WTC11 (cell line): ENCODE measurements at regions not wholly inside any gene's neighbourhood (a gene's known extent, or its start where the extent isn't known, plus 50 kb on each side); places are given as distances from the start of the nearest gene placed in this dataset.

ENCODE experiments used
- ATAC-seq: fragments of 200-7000 bp; cut with Tn5 transposase; 2 replicates; pipeline ENCODE4 v1.10.0; 2021; ENCODE audit warnings: mild to moderate bottlenecking, moderate library complexity
- CTCF ChIA-PET: fragments of 300-600 bp; sonication (Branson Sonifier 250); formaldehyde crosslinking; loops from one replicate; lab custom pipeline; 2021; ENCODE audit warnings: antibody characterized with exemption; lab: Charles Lee
- POLR2A ChIA-PET: fragments of 350-600 bp; sonication (Branson Sonifier 250); formaldehyde crosslinking; loops from one replicate; lab custom pipeline; 2021; ENCODE audit warnings: antibody characterized with exemption; lab: Charles Lee
- DNase-seq: peaks from one replicate; pipeline ENCODE4 v3.0.0; 2021; ENCODE audit warnings: low spot score
- H3K27ac Mint-ChIP-seq: 2 replicates; pipeline ENCODE4 v1.8.0; 2021; ENCODE audit warnings: mixed read lengths
- H3K27me3 Mint-ChIP-seq: 2 replicates; pipeline ENCODE4 v1.8.0; 2021; ENCODE audit warnings: low read depth, mild to moderate bottlenecking, moderate library complexity, mixed read lengths
- H3K36me3 Mint-ChIP-seq: 2 replicates; pipeline ENCODE4 v1.8.0; 2021; ENCODE audit warnings: mixed read lengths
- H3K4me1 Mint-ChIP-seq: 2 replicates; pipeline ENCODE4 v1.8.0; 2022; ENCODE audit warnings: mixed read lengths
- H3K4me3 Mint-ChIP-seq: 2 replicates; pipeline ENCODE4 v1.8.0; 2021; ENCODE audit warnings: mild to moderate bottlenecking, moderate library complexity, mixed read lengths
- H3K9me3 Mint-ChIP-seq: 2 replicates; pipeline ENCODE4 v1.8.0; 2021; ENCODE audit warnings: mixed read lengths
- ATF2 ChIP-seq: sonication (generic); formaldehyde crosslinking; IDR thresholded peaks from 2 replicates; pipeline ENCODE4 v1.8.1; 2022; ENCODE audit warnings: low read depth, missing genetic modification reagents, borderline replicate concordance
- CBFB ChIP-seq: sonication (generic); formaldehyde crosslinking; IDR thresholded peaks from 2 replicates; pipeline ENCODE4 v1.8.1; 2022; ENCODE audit warnings: mild to moderate bottlenecking, low read depth, missing genetic modification reagents
- ELF4 ChIP-seq: sonication (generic); formaldehyde crosslinking; IDR thresholded peaks from 2 replicates; pipeline ENCODE4 v1.8.1; 2022; ENCODE audit warnings: low read depth, mild to moderate bottlenecking, moderate library complexity, missing genetic modification reagents
- ESRRA ChIP-seq: sonication (generic); formaldehyde crosslinking; IDR thresholded peaks from 2 replicates; pipeline ENCODE4 v1.8.1; 2022; ENCODE audit warnings: mild to moderate bottlenecking, missing genetic modification reagents, borderline replicate concordance
- FOXJ3 ChIP-seq: sonication (generic); formaldehyde crosslinking; IDR thresholded peaks from 2 replicates; pipeline ENCODE4 v1.9.0; 2021; ENCODE audit warnings: missing genetic modification reagents, mild to moderate bottlenecking, borderline replicate concordance
- KAT7 ChIP-seq: sonication (generic); formaldehyde crosslinking; IDR thresholded peaks from 2 replicates; pipeline ENCODE4 v1.8.1; 2023; ENCODE audit warnings: missing genetic modification reagents, mild to moderate bottlenecking, borderline replicate concordance
- NFATC4 ChIP-seq: fragments of 250-450 bp; sonication (Bioruptor Pico); IDR thresholded peaks from 2 replicates; pipeline ENCODE4 v1.9.0; 2021; ENCODE audit warnings: mild to moderate bottlenecking
- SMAD4 ChIP-seq: sonication (generic); formaldehyde crosslinking; IDR thresholded peaks from 2 replicates; pipeline ENCODE4 v1.8.0; 2022; ENCODE audit warnings: mild to moderate bottlenecking, missing genetic modification reagents
- ZNF396 ChIP-seq: fragments of 250-450 bp; sonication (Bioruptor Pico); IDR thresholded peaks from 2 replicates; pipeline ENCODE4 v1.8.0; 2021; ENCODE audit warnings: mild to moderate bottlenecking, moderate library complexity, borderline replicate concordance
- ZNF416 ChIP-seq: fragments of 250-450 bp; sonication (Bioruptor Pico); IDR thresholded peaks from 2 replicates; pipeline ENCODE4 v1.9.0; 2021; ENCODE audit warnings: mild to moderate bottlenecking, inconsistent platforms
- ZNF671 ChIP-seq: fragments of 250-450 bp; sonication (Bioruptor Pico); IDR thresholded peaks from 2 replicates; pipeline ENCODE4 v1.8.0; 2021; ENCODE audit warnings: mild to moderate bottlenecking
- TF ChIP-seq, protein P1 (sequence below): fragments of 250-450 bp; sonication (Bioruptor Pico); IDR thresholded peaks from 2 replicates; pipeline ENCODE4 v1.9.0; 2021; ENCODE audit warnings: moderate library complexity, mild to moderate bottlenecking, inconsistent platforms, borderline replicate concordance
- TF ChIP-seq, protein P2 (sequence below): sonication (generic); formaldehyde crosslinking; IDR thresholded peaks from 2 replicates; pipeline ENCODE4 v1.8.1; 2023; ENCODE audit warnings: mild to moderate bottlenecking, moderate library complexity, missing genetic modification reagents
- TF ChIP-seq, protein P3 (sequence below): sonication (generic); formaldehyde crosslinking; IDR thresholded peaks from 2 replicates; pipeline ENCODE4 v1.8.1; 2022; ENCODE audit warnings: missing genetic modification reagents, borderline replicate concordance

- no peaks in the 10 kb centered on the region for H3K27me3 Mint-ChIP-seq
- no peak for ATAC-seq
- H3K36me3 Mint-ChIP-seq: no peaks in the 10 kb centered on the region
- TF ChIP-seq ZNF396 (no peak), ZNF416 (CRISPR knock-in tag) (no peak), ZNF671 (no peak)
- ChIA-PET POLR2A (no interaction called here), CTCF (interaction anchor here (1.0 kb wide), 1 partner anchor 36 kb away, joined by 3 read pairs; no protein-coding TSS in a partner anchor)
- peaks cover 3% of the 10 kb centered on the region; the same call in 1 of the 2 replicates for H3K9me3 Mint-ChIP-seq
- H3K4me3 Mint-ChIP-seq: no peak overlapping the region
- no peak overlapping the region for H3K27ac Mint-ChIP-seq
- no peak for DNase-seq
- H3K4me1 Mint-ChIP-seq: peaks cover 14% of the 10 kb centered on the region
These were observed 1623.8 kb upstream of the TENM3 start for GRCh38 chr4:180619440-180619839.

DNA sequence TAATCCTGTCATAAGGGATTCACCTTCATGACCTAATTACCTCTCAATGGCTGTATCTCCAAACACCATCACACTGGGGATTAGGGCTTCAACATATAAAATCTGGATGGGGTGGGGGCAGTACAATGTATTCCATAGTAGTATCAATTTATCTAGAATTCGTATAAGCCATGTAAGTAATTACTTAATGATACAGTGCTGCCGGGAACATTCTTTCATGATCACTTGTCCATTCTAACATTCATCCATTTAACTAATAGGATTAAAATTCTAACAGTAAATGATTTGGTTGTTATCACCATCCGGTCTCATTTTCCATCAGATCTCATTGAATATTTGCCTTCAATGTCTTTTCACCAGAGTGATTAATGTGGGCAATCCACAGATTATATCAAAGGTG, 1620.9 kb upstream of the TENM3 start:
- DNase-seq (no peak), ATAC-seq (no peak)
- H3K4me1 Mint-ChIP-seq: peaks cover 11% of the 10 kb centered on the region
- POLR2A ChIA-PET: no interaction called here
- CTCF ChIA-PET: no interaction called here
- no peak overlapping the region for H3K27ac Mint-ChIP-seq
- no peaks in the 10 kb centered on the region for H3K27me3 Mint-ChIP-seq
- H3K36me3 Mint-ChIP-seq: no peaks in the 10 kb centered on the region
- TF ChIP-seq SMAD4 (CRISPR knock-in tag) (no peak), ZNF416 (CRISPR knock-in tag) (no peak), NFATC4 (CRISPR knock-in tag) (no peak), ELF4 (CRISPR knock-in tag) (no peak), KAT7 (CRISPR knock-in tag) (no peak), ESRRA (CRISPR knock-in tag) (no peak), CBFB (CRISPR knock-in tag) (no peak), ATF2 (no peak)
- TF ChIP-seq, protein P1, sequence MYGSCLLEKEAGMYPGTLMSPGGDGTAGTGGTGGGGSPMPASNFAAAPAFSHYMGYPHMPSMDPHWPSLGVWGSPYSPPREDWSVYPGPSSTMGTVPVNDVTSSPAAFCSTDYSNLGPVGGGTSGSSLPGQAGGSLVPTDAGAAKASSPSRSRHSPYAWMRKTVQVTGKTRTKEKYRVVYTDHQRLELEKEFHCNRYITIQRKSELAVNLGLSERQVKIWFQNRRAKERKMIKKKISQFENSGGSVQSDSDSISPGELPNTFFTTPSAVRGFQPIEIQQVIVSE (CRISPR knock-in tag): no peak
- TF ChIP-seq, protein P2, sequence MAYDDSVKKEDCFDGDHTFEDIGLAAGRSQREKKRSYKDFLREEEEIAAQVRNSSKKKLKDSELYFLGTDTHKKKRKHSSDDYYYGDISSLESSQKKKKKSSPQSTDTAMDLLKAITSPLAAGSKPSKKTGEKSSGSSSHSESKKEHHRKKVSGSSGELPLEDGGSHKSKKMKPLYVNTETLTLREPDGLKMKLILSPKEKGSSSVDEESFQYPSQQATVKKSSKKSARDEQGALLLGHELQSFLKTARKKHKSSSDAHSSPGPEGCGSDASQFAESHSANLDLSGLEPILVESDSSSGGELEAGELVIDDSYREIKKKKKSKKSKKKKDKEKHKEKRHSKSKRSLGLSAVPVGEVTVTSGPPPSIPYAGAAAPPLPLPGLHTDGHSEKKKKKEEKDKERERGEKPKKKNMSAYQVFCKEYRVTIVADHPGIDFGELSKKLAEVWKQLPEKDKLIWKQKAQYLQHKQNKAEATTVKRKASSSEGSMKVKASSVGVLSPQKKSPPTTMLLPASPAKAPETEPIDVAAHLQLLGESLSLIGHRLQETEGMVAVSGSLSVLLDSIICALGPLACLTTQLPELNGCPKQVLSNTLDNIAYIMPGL (CRISPR knock-in tag): no peak
- peaks cover 8% of the 10 kb centered on the region for H3K9me3 Mint-ChIP-seq
- no peak overlapping the region for H3K4me3 Mint-ChIP-seq

- CTCF ChIA-PET: no interaction called here
- DNase-seq (no peak), ATAC-seq (no peak)
- Mint-ChIP-seq H3K36me3 (no peaks in the 10 kb centered on the region), H3K27ac (no peak overlapping the region), H3K4me1 (peaks cover 7% of the 10 kb centered on the region), H3K27me3 (no peaks in the 10 kb centered on the region), H3K4me3 (no peak overlapping the region), H3K9me3 (peaks cover 8% of the 10 kb centered on the region)
- TF ChIP-seq FOXJ3 (CRISPR knock-in tag): no peak
- no peak for TF ChIP-seq ZNF671
- TF ChIP-seq, protein P3, sequence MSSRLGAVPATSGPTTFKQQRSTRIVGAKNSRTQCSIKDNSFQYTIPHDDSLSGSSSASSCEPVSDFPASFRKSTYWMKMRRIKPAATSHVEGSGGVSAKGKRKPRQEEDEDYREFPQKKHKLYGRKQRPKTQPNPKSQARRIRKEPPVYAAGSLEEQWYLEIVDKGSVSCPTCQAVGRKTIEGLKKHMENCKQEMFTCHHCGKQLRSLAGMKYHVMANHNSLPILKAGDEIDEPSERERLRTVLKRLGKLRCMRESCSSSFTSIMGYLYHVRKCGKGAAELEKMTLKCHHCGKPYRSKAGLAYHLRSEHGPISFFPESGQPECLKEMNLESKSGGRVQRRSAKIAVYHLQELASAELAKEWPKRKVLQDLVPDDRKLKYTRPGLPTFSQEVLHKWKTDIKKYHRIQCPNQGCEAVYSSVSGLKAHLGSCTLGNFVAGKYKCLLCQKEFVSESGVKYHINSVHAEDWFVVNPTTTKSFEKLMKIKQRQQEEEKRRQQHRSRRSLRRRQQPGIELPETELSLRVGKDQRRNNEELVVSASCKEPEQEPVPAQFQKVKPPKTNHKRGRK (CRISPR knock-in tag): no peak
- POLR2A ChIA-PET: no interaction called here
These were observed 1617.5 kb upstream of the TENM3 start for GRCh38 chr4:180625653-180626052.
